DMS53 (cell line): ENCODE measurements at regions not wholly inside any gene's neighbourhood (a gene's known extent, or its start where the extent isn't known, plus 50 kb on each side); places are given as distances from the start of the nearest gene placed in this dataset.

Experiments used
- DNase-seq: peaks from one replicate; lab custom pipeline; 2025; lab: John Stamatoyannopoulos, UW

DNA sequence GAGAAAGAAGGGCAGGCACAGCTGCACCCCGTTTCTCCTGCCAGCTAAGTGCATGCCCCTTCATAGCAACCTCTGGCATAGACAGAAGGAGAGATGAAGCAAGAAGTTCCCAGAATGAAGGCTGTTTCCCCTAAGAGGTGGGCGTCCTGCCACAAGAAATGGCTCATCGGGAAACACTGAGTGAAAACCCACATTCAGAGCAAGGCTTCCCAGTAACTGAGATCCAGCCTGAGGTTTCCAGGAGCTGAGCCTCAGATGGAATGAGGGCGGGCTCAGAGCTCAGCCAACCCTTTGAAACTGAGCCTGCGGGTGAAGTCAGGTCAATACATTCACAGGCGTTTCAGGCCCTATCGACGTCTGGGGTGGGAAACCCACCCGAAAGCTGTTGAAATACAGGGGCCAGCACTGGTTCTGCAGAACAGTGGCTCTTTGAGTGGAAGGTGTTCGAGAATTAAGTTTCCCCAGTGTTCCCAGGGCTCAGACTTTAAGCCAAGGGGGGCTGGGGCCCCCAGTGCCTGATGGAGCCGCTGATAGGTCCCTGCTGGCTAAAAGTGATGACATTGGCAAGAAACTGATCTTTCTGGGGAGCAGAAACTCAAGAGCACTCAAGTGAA lies 510.2 kb downstream of the RPS24 start:
- DNase-seq: no peak

DNA sequence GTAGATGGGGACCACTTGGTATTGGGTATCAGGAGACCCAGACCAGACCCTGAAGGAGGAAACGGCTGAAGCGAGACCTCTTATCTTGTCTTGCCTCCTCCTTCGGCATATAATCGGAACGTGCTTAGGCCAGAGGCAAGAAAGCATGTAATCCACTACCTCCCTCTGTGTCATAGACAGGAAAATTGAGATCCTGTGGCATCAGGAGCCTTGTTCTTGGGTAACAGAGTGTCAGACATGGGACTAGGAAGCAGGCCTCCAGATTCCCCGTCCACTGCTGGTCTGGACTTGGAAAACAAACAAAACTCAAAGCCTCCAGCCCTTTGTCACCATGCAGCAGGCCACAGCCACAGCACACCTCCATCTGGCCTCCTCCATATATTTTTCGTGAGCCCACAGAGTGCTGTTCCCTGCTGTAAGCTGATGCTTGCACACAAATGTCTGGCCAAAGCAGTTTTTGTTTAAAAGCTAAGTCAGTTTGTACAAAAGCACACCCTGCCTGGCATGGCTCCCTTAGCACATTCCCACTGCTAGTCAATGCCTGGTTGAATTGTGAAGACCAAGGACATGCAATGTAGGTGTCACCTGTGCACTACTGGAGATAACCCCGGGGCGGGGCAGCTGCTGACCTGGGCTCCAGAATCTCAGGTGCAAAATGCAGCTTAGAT lies 510.9 kb downstream of the RPS24 start:
- DNase-seq: no peak

DNA sequence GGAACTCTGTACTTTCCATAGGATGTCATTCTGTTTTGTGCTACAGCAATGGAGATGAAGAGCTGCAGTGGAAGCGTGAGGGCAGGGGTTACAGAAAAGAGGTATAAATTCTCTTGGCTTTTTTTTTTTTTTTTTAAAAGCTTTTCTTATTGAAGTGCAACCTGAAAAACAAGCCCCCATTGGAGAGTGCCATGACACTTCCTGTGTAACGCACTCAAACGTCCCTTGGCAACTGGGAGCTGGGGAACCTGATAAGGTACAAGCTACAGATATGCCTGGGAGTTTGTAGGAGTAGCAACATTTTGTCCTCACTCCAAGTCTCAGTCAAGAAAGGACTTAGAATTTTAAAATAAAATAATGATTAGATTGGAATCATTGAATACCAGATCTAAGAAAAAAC lies 512.1 kb downstream of the RPS24 start:
- DNase-seq: peak; percentile 48

DNA sequence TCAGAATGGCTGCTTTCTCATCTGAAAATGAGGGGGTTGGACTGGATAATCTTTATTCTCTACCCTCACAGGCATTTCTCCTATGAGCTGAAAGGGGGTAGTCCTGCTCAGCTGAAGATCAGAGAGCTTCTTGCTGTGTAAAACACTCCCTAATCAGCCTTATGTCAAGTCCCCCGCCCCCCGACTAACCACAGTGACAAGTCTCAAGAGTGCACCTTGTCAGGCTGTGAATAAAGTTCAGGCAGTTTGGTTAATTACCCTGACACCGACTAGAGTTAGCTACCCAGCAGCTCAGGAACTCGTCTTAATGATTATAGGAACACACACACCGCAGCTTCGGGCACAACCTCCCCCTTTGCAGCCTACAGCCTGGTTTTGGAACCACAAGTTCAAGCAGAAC lies 513.7 kb downstream of the RPS24 start:
- no peak for DNase-seq

DNA sequence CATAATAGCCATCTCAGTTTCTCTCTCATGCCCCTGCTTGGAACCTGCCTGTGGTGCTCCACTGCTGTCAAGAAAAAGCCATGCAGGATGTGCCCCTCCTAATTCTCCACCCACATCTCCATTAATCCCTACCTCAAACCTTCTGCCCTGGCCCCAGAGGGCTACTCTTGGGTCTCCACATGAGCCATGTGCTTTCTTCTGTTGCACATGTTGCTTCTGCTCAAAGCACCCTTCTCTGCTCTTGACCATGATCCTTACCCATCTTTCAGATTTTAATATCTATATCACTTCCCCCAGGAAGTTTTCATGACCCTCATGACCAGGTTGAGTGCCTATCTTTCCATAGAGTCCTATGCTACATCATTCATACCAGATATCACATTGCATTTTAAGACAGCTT lies 514.2 kb downstream of the RPS24 start:
- DNase-seq: no peak

DNA sequence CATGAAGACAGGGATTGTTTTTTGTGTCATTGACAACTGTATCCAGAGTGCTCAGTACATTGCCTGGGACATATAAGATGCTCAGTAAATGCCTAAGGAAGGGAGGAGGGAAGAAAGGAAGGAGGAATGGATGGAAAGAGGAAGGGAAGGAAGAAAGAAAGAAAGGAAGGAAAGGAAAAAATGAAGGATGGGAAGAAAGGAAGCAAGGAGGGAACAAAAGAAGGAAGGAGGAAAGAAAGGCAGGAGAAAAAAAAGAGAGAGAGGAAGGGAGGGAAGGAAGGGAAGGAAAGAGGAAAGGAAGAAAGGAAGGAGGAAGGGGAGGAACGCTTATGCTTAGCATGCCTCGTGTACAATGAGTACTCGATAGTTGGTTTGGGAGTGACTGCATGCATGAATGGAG lies 514.7 kb downstream of the RPS24 start:
- DNase-seq: no peak

DNA sequence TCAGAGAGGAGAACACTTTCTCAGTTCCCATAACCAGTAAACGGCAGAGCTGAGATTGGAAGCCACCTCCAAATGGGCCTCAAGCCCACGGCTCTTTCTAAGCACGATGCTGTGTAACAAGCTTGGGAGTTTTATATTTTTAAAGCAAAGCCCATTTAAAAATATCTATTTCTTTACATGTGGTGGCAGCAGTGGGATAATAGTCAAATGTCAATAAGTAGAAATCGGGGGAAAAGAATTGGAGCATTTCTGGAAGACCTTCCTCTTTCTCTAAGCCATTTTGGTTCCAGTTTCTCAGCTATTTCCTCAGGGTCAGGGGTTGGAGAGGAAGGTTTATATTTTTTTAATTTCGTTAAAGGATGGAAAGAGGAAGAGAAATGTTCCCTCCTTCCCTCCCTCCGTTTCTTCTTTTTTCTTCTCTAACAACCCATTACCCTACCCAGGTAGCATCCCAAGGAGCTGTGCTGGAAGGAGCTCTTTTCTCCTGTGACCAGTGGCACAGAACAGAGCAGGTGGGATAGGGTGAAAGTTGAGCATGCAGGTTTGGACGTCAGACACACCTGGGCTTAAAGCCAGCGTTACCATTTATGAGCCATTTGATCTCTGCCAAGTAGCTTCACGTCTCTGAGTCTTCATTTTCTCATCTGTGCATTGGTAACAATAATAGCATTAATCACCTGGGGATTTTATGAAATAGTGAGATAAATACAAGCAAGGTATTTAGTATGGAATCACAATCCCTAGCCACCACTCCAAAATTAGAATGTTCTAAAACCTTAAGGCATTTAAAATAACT lies 515.7 kb downstream of the RPS24 start:
- peak; percentile 41 for DNase-seq

DNA sequence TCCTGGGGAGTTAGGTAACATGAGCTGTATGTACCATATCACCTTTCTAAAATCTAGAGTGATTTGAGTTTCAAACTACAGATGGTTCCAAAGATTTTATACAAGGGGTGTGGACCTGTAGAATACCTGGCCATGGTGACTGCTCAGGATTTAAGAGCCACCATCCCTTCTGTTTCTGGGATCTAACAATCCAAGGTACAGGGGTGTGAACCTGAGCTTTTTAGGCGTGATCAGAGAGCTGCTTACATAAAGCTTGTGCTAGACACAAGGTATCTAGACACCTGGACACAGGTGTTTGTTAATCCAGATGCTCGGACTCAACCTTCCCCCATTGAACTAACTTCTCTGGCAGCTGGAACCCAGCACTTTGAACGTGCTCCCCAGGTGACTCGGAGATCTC lies 516.4 kb downstream of the RPS24 start:
- DNase-seq: peak; percentile 42

DNA sequence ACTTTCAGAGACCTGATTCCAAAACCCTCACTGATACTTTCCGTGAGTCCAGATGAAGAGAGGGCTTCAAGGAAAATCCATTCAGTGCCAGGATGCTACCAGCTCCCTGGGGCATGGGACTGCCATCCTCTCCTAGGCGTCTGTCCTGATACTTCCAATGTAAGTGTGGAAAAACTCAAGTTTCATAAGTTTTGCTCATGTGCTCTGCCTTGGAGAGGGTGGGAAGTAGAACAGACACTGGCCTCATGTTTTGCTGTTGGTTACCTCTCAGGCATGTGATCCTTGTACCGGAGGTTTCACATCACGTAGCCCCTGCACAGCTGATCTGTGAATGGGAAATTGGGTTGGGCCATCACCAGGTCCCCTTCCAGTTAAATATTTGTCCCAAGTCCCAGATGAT lies 517.1 kb downstream of the RPS24 start:
- no peak for DNase-seq

DNA sequence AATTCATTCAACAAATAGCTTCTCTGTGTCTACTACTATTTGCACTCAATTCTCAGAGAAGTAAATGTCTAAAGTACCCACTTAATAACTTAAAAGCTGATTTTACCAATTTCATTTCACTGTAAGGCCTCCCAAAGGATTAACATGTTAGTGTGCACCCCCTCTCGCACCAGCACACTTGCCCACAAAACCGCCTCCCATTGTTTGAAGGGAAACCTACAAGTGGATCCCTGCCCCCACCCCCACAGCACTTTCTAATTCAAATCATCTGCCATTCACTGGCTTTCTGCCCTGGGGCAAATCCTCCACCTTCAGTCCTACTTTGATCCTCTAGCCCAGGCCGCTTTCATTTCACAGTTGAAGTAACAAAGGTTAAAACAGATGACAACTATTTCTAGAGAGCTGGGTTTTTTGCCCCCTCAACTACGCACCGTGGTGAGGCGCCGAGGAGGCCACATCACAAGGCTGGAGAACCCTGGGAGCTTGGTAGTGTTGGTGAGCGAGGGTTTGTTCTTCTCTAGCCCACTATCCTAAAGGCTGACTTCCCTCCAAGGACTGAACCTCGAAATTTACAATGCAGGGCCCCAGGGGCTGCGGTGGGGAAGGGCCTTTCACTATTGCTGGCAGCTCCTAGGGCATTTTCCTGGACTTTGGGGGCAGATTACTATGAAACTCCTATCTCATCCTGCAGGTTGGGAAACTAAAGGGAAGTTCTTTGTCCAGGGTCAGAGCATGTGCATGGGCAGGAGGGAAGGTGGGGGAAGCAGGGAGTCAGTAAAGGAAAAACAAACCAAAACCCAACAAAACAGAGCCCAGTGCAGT lies 517.4 kb upstream of the ZMIZ1 start:
- DNase-seq: no peak

DNA sequence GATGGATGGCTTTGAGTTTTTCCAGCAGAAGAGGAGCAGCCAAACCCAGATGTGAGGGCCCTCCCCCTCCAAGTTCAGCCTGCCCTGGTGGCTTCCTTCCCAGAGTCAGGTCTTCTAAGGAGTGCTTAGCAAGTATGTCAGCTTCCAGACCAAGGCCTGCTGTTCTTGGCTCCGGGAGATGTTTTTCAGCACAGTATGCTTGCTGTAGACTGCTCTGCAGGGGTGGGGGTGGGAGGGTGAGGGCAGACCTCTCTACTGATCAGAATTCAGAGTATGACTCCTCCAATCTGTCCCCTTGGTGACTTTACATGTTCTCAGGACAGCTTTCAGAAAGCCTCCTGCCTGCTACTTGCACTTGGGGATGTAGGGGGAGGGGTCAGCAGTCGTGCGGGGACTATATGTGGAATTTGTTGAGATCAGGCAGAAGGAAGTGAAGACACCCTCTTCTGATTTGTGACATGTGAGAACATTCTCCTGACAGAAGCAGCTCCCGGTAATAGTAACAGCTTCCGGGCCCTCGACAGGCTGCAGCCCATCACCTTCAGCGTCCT lies 516.4 kb upstream of the ZMIZ1 start:
- no peak for DNase-seq

DNA sequence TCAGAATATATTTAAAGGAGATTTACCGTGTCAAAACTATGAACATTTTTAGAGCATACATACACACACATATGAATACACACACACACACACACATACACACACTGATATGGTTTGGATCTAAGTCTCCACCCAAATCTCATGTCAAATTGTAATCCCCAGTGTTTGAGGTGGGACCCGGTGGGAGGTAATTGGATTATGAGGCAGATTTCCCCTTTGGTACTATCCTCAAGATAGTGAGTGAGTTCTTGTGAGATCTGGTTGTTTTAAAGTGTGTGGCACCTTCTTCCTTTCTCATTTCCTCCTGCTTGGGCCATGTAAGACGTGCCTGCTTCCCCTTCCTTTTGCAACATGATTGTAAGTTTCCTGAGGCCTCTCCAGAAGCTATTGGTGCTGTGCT lies 515.0 kb upstream of the ZMIZ1 start:
- no peak for DNase-seq

DNA sequence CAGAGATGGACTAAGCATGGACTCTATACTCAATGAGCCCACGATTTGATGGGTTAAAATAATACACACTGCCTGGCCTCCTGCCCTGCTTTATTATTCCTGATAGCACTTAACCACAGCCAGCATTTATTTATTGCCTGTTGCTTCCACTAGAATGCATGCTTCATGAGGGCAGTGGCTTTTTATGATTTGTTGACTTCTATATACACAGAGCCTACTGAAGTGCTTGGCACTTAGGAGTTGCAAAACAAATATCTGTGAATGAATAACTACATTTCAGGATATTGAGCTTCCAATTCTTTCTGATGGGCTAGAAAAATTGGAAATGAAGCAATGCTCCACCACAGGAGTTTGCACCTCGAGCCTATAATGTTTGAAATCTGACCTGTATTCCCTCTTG lies 513.6 kb upstream of the ZMIZ1 start:
- peak; percentile 58 for DNase-seq

DNA sequence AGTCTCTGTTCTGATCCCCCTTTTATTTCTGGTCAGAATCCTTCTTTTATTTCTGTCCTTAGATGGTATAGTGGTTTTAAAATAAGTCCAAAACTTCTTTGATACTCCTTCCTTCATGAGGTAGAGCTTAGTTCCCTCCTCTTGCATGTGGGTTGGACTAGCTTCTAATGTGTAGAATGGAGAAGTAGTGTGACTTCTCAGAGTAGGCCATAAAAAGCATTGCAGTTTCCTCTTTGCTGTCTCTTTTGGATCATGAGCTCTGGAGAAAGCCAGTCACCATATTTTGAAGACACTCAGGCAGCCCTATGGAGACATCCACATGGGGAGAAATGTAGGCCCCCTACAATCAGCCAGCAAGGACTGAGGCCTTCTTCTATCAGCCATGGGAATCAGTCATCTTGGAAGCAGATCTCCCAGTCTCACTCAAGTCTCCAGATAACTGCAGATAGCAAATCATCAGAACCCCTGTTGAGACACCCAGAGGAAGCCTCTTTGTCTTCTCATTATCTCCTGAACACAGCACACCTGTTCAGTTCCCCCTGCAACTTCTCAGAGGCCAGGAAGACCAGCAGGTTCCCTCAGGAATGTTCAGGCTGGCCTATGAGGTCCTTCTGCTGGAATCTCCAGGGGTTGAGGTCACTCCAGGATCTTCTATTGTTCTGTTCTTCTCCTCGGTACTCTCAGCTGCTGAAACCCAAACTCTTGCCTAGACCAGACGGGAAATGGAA lies 511.9 kb upstream of the ZMIZ1 start:
- no peak for DNase-seq

DNA sequence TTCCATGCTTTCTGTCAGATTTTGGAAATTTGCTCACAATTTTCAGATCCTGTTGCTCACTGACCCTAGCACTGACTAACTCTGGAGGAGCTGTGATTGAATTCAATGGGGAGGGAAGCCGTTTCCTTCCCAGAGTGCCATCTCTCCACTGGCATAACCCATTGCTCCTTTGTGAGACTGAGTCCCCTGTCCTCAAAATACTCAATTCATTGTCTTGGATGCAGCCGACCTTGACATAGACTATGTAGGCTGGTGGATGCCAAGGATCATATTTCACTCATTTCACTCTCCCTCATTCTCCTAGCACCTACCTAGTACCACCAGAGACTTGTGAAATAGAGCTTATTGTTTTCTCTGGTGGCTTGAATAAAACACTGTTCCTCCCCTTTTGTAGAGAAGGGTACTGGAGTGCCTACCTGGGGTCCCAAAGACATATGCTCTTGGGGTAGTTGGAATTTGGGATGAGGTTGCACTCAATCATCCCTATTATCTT lies 511.3 kb upstream of the ZMIZ1 start:
- DNase-seq: no peak

DNA sequence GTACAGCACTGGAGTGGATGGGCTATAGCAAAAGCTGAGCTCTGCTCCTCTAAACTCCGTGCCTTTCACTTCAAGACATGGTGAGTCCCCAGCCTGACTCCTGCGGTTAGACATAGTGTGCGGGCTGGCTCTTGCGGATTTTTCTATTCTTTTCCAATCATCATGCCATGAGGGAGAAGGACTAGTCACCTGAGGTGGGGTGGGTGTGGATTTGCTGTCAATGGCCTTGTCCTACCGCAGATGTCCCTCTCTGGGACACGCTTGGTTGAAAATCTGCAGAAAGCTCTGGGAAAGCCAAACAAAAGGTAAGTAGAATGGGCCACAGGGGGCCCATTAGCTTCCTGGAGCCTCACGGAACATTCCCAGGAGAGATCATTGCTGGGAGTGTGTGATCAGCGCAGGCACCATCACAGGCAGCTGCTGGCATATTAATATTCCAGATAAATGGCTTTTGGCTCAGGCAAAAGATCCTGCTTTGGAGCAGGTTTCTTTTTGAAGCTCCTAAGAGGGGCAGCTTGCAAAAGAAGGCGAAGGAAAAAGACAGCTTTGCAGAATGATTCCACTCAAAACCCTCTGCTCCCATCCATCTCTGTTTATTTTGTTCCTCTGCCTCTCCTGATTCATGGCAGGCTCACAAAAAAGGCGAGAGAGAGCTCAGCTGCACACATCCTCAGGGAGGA lies 509.0 kb upstream of the ZMIZ1 start:
- DNase-seq: peak; percentile 84

DNA sequence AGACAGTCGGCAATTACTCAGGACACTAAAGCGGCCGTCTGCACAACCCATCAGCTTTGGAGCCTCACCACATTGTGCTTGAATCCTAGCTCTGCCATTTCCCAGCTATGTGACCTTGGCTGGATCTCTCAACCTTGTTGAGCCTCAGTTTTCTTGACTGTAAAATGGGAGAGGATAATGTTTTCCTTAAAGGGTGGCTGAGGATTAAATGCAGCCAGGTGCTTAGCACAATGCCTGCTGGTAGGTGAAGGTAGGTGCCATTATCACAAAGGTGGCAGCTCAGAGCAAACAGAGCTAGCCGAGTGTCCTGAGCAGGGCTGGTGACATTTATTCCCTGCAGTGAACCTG lies 508.5 kb upstream of the ZMIZ1 start:
- DNase-seq: peak; percentile 80

DNA sequence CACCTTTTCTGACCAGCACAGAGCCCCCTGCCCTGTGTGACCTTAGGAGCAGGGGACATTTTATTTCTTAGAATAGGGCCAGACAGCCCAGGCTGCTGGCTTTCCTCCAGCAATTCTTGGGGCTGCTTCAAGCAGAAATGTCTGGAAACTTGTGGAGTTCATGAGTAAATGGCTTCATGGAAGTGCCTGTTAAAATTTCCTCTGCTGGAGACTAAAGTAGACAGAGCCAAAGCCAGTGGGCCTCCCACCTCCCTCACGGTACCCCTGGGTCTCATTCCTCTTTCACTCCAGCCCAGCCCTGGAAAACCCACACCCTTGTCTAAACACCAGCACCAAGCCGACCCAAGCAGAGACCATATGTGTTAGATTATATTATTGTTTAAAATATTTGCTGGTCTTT lies 505.5 kb upstream of the ZMIZ1 start:
- no peak for DNase-seq

DNA sequence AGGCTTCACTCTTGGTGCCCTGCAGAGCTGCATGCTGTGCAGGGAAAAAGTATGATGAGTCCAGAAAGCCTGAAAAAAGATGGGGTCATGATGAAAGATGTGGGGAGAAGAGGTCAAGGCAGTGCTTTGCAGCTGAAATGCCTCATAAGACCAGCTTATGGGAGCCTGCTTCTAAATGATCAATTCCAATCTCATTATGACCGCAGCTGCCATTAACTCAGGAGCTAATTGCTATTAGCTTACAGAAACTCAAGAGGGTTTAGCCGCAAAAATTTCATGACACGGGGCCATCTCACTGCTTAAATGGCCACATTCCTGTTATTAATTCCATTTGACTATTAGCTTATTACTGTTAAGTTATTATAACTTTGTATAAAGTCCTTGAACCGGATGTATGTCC lies 502.9 kb upstream of the ZMIZ1 start:
- DNase-seq: no peak

DNA sequence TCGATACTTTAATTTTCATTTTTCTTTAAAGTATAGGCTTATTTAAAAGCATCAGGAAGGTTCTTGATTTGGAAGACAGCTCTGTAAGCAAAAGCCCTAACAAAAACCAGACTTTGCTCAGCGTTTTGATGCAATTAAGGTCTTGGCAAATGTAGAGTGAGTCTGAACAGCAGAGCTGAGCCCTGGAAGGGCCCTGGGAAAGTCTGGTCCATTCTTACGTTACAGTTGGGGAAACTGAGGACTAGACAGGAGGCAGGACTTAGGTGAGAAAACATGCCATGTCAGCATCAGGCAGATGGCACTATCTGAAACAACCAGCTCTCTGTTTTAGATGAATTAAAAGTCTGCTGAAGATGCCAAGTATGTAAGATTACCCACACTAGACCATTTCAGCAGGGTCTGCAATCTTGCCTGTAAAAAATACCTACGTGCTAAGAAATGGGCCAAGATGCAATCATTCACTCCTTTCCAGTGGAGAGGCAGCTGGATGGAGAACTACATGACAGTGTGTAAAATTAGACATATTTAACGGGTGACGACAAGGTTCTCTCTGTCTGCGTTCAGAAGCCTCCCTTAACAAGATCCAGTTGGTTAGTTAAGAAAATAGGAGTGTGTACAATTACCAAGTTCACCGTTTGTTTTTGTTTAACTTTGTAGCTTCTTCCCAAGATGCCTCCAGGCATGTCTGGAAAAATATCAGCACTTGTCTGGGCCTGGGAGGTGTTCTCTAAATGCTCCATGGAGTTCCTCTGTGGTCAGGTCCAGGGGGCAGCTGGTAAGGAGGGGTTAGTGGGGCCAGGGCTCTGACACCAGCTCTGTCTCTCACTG lies 502.3 kb upstream of the ZMIZ1 start:
- DNase-seq: peak; percentile 31
